Prostate gland (tissue), 2 donors: ENCODE measurements at regions not wholly inside any gene's neighbourhood (a gene's known extent, or its start where the extent isn't known, plus 50 kb on each side); places are given as distances from the start of the nearest gene placed in this dataset.

Experiments used
- DNase-seq: peaks from one replicate; pipeline ENCODE4 v3.0.0-alpha.2; 2019; ENCODE audit warnings: low spot score
- H3K27ac ChIP-seq, 2 donors: fragments of 200-600 bp; sonication (generic); 2 replicates each; pipeline ENCODE4 v1.5.1; 2017 to 2019
- H3K27me3 ChIP-seq: fragments of 200-600 bp; sonication (generic); replicated peaks from 2 replicates; pipeline ENCODE4 v1.5.1; 2019; ENCODE audit not compliant: insufficient read depth
- H3K36me3 ChIP-seq, 2 donors: fragments of 200-600 bp; sonication (generic); 1 replicate in 1 of 2; 2 replicates in 1 of 2; pipeline versions ENCODE4 v1.5.1 to v1.8.1; 2017 to 2019
- H3K4me1 ChIP-seq: fragments of 200-600 bp; sonication (generic); replicated peaks from 2 replicates; pipeline ENCODE4 v1.5.1; 2019
- H3K4me3 ChIP-seq, 2 donors: fragments of 200-600 bp; sonication (generic); 2 replicates each; pipeline ENCODE4 v1.5.1; 2017 to 2019
- H3K9me3 ChIP-seq: fragments of 200-600 bp; sonication (generic); 2 replicates; pipeline ENCODE4 v1.5.1; 2017
- CTCF ChIP-seq, 4 experiments: fragments of 200-600 bp in 2 of 4; fragments of 450-650 bp in 2 of 4; sonication (generic) in 2 of 4; IDR thresholded peaks; 1 replicate in 3 of 4; 2 replicates in 1 of 4; pipeline ENCODE4 v1.5.1; 2016 to 2019; ENCODE audit warnings: antibody characterized with exemption in 4 of 4, mild to moderate bottlenecking in 2 of 4, moderate library complexity in 2 of 4
- POLR2A ChIP-seq: fragments of 450-650 bp; IDR thresholded peaks from one replicate; pipeline ENCODE4 v1.6.1; 2016; ENCODE audit warnings: antibody characterized with exemption, mild to moderate bottlenecking
- POLR2AphosphoS5 ChIP-seq: sonication (generic); formaldehyde crosslinking; IDR thresholded peaks from one replicate; pipeline ENCODE4 v1.6.1; 2017; ENCODE audit warnings: antibody characterized with exemption
- WGBS: methylation state at CpG from one replicate; pipeline ENCODE4 v1.1.5; 2018; 5-methylcytosine and 5-hydroxymethylcytosine counted together
- intact Hi-C: fragments of 100-400 bp; cut with DNase I; formaldehyde crosslinking; loops from one replicate; pipeline ENCODE4 v1.14.2; 2022

- intact Hi-C loops, result loop anchor here (2.0 to 10.0 kb wide), 4 partner anchors 109 to 323 kb away; no protein-coding TSS in a partner anchor
- TF ChIP-seq POLR2A (no peak), POLR2AphosphoS5 (peak; percentile 55), CTCF (IDR thresholded peaks at IDR 0.05) (no peak)
These were observed 155.5 kb downstream of the POLR2M start for GRCh38 chr15:57861815-57862586.

GRCh38 chr15:57862761-57863160 is 156.2 kb downstream of the POLR2M start:
- Histone ChIP-seq H3K36me3 (no peaks in the 10 kb centered on the region), H3K4me3 (no peak overlapping the region), H3K27ac (no peak overlapping the region), H3K27me3 (no peaks in the 10 kb centered on the region), H3K4me1 (no peaks in the 10 kb centered on the region), H3K9me3 (no peaks in the 10 kb centered on the region)
- TF ChIP-seq POLR2A, result no peak
- TF ChIP-seq POLR2AphosphoS5, result no peak
- TF ChIP-seq CTCF (IDR thresholded peaks at IDR 0.05), result no peak
- intact Hi-C loops, result loop anchor here (5.0 to 10.0 kb wide), 3 partner anchors 195 to 322 kb away; no protein-coding TSS in a partner anchor
- 91% methylated on average over 6 of the region's 6 CpGs for WGBS
- no peak for DNase-seq

More at GRCh38 chr15:57861815-57862586, 155.5 kb downstream of the POLR2M start:
- Histone ChIP-seq H3K4me3 (no peak overlapping the region), H3K9me3 (no peaks in the 10 kb centered on the region), H3K36me3 (no peaks in the 10 kb centered on the region), H3K4me1 (no peaks in the 10 kb centered on the region), H3K27ac (no peak overlapping the region), H3K27me3 (no peaks in the 10 kb centered on the region)
- DNase-seq, result no peak
- WGBS, result 59% methylated on average over 6 of the region's 6 CpGs

- H3K27me3 ChIP-seq, result no peaks in the 10 kb centered on the region
- no peaks in the 10 kb centered on the region for H3K36me3 ChIP-seq
- intact Hi-C loops, result loop anchor here (5.0 to 10.0 kb wide), 3 partner anchors 202 to 320 kb away; partner anchors contain the start of gene ALDH1A2
These were observed 158.8 kb downstream of the POLR2M start for GRCh38 chr15:57865294-57865693.

DNA sequence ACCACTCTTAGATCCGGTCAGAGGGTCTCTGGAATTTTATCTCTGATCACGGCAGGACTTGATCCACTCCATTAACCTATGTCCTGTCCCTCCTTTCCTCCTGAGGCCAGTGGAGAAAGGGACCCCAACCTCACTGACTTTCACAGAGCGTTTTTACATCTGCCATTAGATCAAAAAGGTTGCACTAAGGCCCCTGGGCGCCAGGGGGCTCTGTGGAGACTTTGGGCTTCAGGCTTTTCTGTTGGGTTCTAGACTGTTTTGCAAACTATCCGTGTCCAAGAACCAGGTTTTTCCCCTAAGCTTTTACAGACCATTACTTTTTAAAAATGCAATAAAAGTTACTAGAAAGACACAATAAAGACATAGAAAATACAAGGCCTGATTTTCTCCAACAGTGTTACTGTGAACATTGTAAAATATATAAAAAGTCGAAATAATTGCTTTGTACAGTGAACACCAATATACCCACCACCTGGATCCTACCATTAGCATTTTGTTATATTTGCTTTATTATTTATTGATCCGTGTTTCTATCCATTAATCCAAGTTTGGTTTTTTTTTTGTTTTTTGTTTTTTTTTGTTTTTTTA is 159.7 kb downstream of the POLR2M start:
- WGBS, result 53% methylated on average over 7 of the region's 7 CpGs
- Histone ChIP-seq H3K4me1 (no peaks in the 10 kb centered on the region), H3K27me3 (no peaks in the 10 kb centered on the region), H3K4me3 (no peak overlapping the region), H3K36me3 (no peaks in the 10 kb centered on the region), H3K27ac (no peak overlapping the region), H3K9me3 (no peaks in the 10 kb centered on the region)
- peak; percentile 38 for DNase-seq
- TF ChIP-seq POLR2AphosphoS5 (no peak), CTCF (IDR thresholded peaks at IDR 0.05) (peak in 3 of 4 experiments; percentile 42 to 58 (median 49)), POLR2A (no peak)
- intact Hi-C loops, result loop anchor here (5.0 to 10.0 kb wide), 3 partner anchors 201 to 319 kb away; partner anchors contain the start of gene ALDH1A2

More at GRCh38 chr15:57865294-57865693, 158.8 kb downstream of the POLR2M start:
- no peak for DNase-seq
- Histone ChIP-seq H3K9me3 (no peaks in the 10 kb centered on the region), H3K4me3 (no peak overlapping the region), H3K27ac (no peak overlapping the region), H3K4me1 (no peaks in the 10 kb centered on the region)
- TF ChIP-seq CTCF (IDR thresholded peaks at IDR 0.05) (peak in 1 of 4 experiments; percentile 15), POLR2AphosphoS5 (no peak), POLR2A (no peak)
- WGBS, result 94% methylated on average over 3 of the region's 3 CpGs
